T-helper 1 cell (primary cell): ENCODE measurements at regions not wholly inside any gene's neighbourhood (a gene's known extent, or its start where the extent isn't known, plus 50 kb on each side); places are given as distances from the start of the nearest gene placed in this dataset.

Experiments
- DNase-seq, 5 donors: peaks; one replicate each; pipeline ENCODE4 v3.0.0-alpha.2; 2012 to 2020

- no peak for DNase-seq
Measured at GRCh38 chr17:79141578-79142355, 67.1 kb downstream of the ENGASE start.

GRCh38 chr17:79138826-79139225 is 64.2 kb downstream of the ENGASE start:
- DNase-seq, result no peak

- no peak for DNase-seq
Measured at GRCh38 chr17:79137789-79138165, 63.2 kb downstream of the ENGASE start.

GRCh38 chr17:79137015-79137788 is 62.6 kb downstream of the ENGASE start:
- DNase-seq, result no peak

- no peak for DNase-seq
Measured at GRCh38 chr17:79136596-79136995, 62.0 kb downstream of the ENGASE start.
